ENCODE measurements at regions not wholly inside any gene's neighbourhood (a gene's known extent, or its start where the extent isn't known, plus 50 kb on each side); places are given as distances from the start of the nearest gene placed in this dataset.

DNA sequence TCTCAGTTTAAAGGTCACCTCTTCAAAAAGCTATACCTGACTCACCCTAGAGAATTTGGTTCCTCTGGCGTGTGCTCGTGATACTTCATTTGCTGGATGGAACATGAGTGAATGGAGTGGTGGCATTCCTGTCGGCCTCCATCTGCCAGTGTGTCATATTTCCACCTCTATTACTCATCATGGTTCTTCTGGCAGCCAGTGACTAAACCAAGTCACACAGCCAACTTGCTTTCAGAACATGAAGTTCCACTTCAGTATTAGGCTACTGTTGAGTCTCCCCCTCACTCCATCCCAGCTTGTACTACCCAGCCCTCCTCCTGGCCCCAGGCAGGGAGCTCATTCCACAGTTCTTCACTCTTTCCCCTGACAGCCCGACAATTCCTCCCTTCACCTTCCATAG lies 169.8 kb downstream of the MREG start:
- peaks cover 4% of the 10 kb centered on the region for H3K36me3 Mint-ChIP-seq (ENCODE audit: unreplicated experiment)
- no peaks in the 10 kb centered on the region for H3K9me3 Mint-ChIP-seq (ENCODE audit: unreplicated experiment)
- no peak overlapping the region for H3K27ac Mint-ChIP-seq (ENCODE audit: unreplicated experiment)
- TF ChIP-seq, protein P1, sequence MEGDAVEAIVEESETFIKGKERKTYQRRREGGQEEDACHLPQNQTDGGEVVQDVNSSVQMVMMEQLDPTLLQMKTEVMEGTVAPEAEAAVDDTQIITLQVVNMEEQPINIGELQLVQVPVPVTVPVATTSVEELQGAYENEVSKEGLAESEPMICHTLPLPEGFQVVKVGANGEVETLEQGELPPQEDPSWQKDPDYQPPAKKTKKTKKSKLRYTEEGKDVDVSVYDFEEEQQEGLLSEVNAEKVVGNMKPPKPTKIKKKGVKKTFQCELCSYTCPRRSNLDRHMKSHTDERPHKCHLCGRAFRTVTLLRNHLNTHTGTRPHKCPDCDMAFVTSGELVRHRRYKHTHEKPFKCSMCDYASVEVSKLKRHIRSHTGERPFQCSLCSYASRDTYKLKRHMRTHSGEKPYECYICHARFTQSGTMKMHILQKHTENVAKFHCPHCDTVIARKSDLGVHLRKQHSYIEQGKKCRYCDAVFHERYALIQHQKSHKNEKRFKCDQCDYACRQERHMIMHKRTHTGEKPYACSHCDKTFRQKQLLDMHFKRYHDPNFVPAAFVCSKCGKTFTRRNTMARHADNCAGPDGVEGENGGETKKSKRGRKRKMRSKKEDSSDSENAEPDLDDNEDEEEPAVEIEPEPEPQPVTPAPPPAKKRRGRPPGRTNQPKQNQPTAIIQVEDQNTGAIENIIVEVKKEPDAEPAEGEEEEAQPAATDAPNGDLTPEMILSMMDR (IDR thresholded peaks at IDR 0.05; ENCODE audit: partially characterized antibody, unreplicated experiment), result no peak
- H3K4me3 Mint-ChIP-seq (ENCODE audit: unreplicated experiment), result no peak overlapping the region
- H3K27me3 Mint-ChIP-seq (ENCODE audit: unreplicated experiment), result peaks cover 2% of the 10 kb centered on the region
- DNase-seq, result no peak
- peaks cover 2% of the 10 kb centered on the region for H3K4me1 Mint-ChIP-seq (ENCODE audit: low read depth, unreplicated experiment)

DNA sequence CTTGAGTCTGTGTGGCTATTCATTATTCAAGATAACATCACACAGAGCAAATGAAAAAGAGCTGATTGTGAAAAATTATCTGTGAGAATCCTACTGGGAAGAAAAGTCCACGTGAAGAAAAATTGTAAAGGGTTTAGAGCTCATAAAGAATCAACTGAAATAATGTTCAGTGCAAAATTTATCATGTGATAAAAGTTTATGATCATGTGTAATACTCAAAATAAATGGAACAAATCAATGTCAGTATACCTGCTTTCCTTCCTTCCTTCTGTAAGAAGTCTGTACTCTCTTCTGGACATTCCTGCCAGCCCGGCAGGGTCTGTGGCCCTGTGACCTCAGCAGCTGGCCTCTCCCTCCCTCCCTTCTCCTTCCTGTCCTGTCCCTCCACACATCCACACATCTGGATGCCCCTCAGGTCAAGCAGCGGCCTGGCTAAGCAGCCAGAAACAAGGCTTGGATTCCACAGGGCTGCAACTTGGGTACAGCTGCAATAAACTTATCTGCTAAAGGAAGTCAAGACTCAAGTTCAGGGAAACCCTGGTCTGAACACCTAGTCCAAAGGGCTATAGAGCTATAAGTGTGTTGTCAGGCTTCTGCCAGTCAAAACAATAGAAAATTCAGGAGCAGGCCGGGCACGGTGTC lies 172.1 kb downstream of the MREG start:
- Mint-ChIP-seq H3K27me3 (ENCODE audit: unreplicated experiment) (no peaks in the 10 kb centered on the region), H3K9me3 (ENCODE audit: unreplicated experiment) (no peaks in the 10 kb centered on the region), H3K27ac (ENCODE audit: unreplicated experiment) (no peak overlapping the region), H3K4me1 (ENCODE audit: low read depth, unreplicated experiment) (no peaks in the 10 kb centered on the region), H3K4me3 (ENCODE audit: unreplicated experiment) (no peak overlapping the region), H3K36me3 (ENCODE audit: unreplicated experiment) (no peaks in the 10 kb centered on the region)
- DNase-seq, result no peak
- TF ChIP-seq, protein P1 (IDR thresholded peaks at IDR 0.05; ENCODE audit: partially characterized antibody, unreplicated experiment), result no peak

DNA sequence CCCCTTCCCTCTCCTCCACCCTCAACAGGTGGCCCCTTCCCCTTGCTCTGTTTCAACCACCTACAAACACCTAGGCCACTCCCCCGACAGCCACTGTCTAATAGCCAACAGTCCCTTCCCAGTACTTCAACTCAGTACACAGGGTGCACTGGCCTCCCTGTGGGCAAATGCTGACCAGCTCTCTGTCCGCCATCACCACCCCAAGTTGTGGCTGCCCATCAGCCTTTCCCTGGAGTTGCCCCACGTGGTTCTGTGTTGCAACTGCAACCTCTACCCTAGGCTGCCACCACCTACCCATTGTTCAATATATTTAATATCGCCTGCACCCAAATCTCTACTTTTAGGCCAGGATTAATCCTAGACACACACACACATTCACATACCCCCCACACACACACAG lies 173.5 kb downstream of the MREG start:
- no peak overlapping the region for H3K4me3 Mint-ChIP-seq (ENCODE audit: unreplicated experiment)

DNA sequence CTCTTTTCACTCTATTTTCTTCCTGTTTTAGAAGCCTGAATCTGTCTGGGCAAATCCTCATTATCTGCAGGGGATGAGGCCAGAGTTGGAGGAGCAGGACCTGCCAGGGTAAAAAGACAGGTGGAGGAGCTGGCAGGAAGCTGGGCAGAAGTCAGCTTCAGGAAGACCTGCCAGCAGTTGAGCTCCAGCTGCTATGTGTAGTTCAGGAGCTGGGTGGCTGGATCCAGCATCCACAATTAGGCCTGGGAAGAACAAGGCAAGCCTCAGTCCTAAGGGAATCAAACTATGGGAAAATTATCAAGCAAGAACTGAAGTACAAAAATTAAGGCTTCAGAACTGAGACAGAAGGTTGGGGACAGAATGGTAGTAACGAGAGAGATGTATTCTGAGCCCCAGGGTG lies 174.0 kb downstream of the MREG start:
- no peaks in the 10 kb centered on the region for H3K36me3 Mint-ChIP-seq (ENCODE audit: unreplicated experiment)
- no peaks in the 10 kb centered on the region for H3K9me3 Mint-ChIP-seq (ENCODE audit: unreplicated experiment)
- no peak overlapping the region for H3K4me3 Mint-ChIP-seq (ENCODE audit: unreplicated experiment)
- TF ChIP-seq, protein P1 (IDR thresholded peaks at IDR 0.05; ENCODE audit: partially characterized antibody, unreplicated experiment), result no peak
- no peaks in the 10 kb centered on the region for H3K4me1 Mint-ChIP-seq (ENCODE audit: low read depth, unreplicated experiment)
- H3K27ac Mint-ChIP-seq (ENCODE audit: unreplicated experiment), result no peak overlapping the region
- DNase-seq, result no peak
- no peaks in the 10 kb centered on the region for H3K27me3 Mint-ChIP-seq (ENCODE audit: unreplicated experiment)

More for the DNA sequence above, 173.5 kb downstream of the MREG start:
- Mint-ChIP-seq H3K9me3 (ENCODE audit: unreplicated experiment) (no peaks in the 10 kb centered on the region), H3K4me1 (ENCODE audit: low read depth, unreplicated experiment) (no peaks in the 10 kb centered on the region), H3K27me3 (ENCODE audit: unreplicated experiment) (no peaks in the 10 kb centered on the region), H3K27ac (ENCODE audit: unreplicated experiment) (no peak overlapping the region), H3K36me3 (ENCODE audit: unreplicated experiment) (no peaks in the 10 kb centered on the region)
- DNase-seq, result no peak
- TF ChIP-seq, protein P1 (IDR thresholded peaks at IDR 0.05; ENCODE audit: partially characterized antibody, unreplicated experiment), result no peak

DNA sequence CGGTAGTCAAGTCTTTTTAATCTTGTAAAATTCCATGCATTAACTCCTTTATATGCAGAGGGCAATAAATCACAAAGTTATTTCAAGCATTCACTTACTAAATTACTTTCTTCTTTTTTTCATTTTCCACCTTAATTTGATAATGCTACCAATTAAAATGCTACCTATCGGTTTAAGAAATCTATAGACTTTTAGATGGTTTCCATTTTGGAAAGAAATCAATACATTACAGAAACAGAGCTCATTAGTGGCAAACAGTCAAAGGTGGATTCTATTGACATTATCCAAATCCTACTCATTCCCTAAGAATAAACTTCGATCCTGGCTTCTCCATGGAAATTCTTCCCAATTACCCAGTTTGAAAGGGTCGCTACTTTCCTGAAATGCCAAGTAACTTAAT lies 176.5 kb downstream of the MREG start:
- TF ChIP-seq, protein P1 (IDR thresholded peaks at IDR 0.05; ENCODE audit: partially characterized antibody, unreplicated experiment), result no peak
- no peak overlapping the region for H3K27ac Mint-ChIP-seq (ENCODE audit: unreplicated experiment)
- H3K4me3 Mint-ChIP-seq (ENCODE audit: unreplicated experiment), result no peak overlapping the region
- no peak for DNase-seq
- no peaks in the 10 kb centered on the region for H3K27me3 Mint-ChIP-seq (ENCODE audit: unreplicated experiment)
- no peaks in the 10 kb centered on the region for H3K9me3 Mint-ChIP-seq (ENCODE audit: unreplicated experiment)
- H3K36me3 Mint-ChIP-seq (ENCODE audit: unreplicated experiment), result no peaks in the 10 kb centered on the region
- H3K4me1 Mint-ChIP-seq (ENCODE audit: low read depth, unreplicated experiment), result peaks cover 5% of the 10 kb centered on the region
